ENCODE measurements at regions not wholly inside any gene's neighbourhood (a gene's known extent, or its start where the extent isn't known, plus 50 kb on each side); places are given as distances from the start of the nearest gene placed in this dataset.

GRCh38 chr5:112687306-112687705, 50.4 kb upstream of the APC start:
- intact Hi-C loops (cut with DNase I), result loop anchor here in 1 of 10 donors (5.0 to 10.0 kb wide), 3 partner anchors 45 to 133 kb away; no protein-coding TSS in a partner anchor
- ATAC-seq, result no peak
- Histone ChIP-seq H3K9me3 (no peaks in the 10 kb centered on the region), H3K36me3 (no peaks in the 10 kb centered on the region), H3K4me3 (no peak overlapping the region), H3K4me1 (peaks cover 0 to 34% (median 16%) of the 10 kb centered on the region in 9 donors), H3K27me3 (peaks cover 0 to 4% (median 0%) of the 10 kb centered on the region in 7 donors), H3K27ac (no peak overlapping the region)
- TF ChIP-seq CTCF (IDR thresholded peaks at IDR 0.05), result no peak
- no peak for DNase-seq
